Activated naive CD8-positive, alpha-beta T cell treated with anti-CD3 and anti-CD28 coated beads, Interleukin-2, amount 10 ng/mL, durations not matched to agents 7 days and 5 days (primary cell): ENCODE measurements at regions not wholly inside any gene's neighbourhood (a gene's known extent, or its start where the extent isn't known, plus 50 kb on each side); places are given as distances from the start of the nearest gene placed in this dataset.

ENCODE experiments used
- ATAC-seq: fragments of 150-1000 bp; cut with Tn5 transposase; one replicate; pipeline ENCODE4 v1.10.0; 2021; ENCODE audit warnings: low read depth, moderate library complexity
- POLR2A ChIA-PET: fragments of 350-600 bp; sonication (Branson Sonifier 250); formaldehyde crosslinking; loops from one replicate; lab custom pipeline; 2021; ENCODE audit warnings: antibody characterized with exemption; lab: Charles Lee
- DNase-seq: peaks from one replicate; pipeline ENCODE4 v3.0.0; 2021
- H3K27ac Mint-ChIP-seq: one replicate; pipeline ENCODE4 v1.8.0; 2022; ENCODE audit warnings: mild to moderate bottlenecking, mixed read lengths
- H3K27me3 Mint-ChIP-seq: one replicate; pipeline ENCODE4 v1.8.0; 2022; ENCODE audit warnings: mild to moderate bottlenecking, moderate library complexity, mixed read lengths
- H3K36me3 Mint-ChIP-seq: one replicate; pipeline ENCODE4 v1.8.0; 2021; ENCODE audit warnings: mild to moderate bottlenecking, mixed read lengths
- H3K4me1 Mint-ChIP-seq: one replicate; pipeline ENCODE4 v1.8.0; 2021; ENCODE audit warnings: mixed read lengths
- H3K4me3 Mint-ChIP-seq: one replicate; pipeline ENCODE4 v1.8.0; 2022; ENCODE audit warnings: mild to moderate bottlenecking, moderate library complexity, mixed read lengths
- H3K9me3 Mint-ChIP-seq: one replicate; pipeline ENCODE4 v1.8.0; 2021; ENCODE audit warnings: mixed read lengths

- POLR2A ChIA-PET: interaction anchor here (1.2 kb wide), 1 partner anchor 15 kb away, joined by 3 read pairs; no protein-coding TSS in a partner anchor
- peaks cover 2% of the 10 kb centered on the region for H3K4me1 Mint-ChIP-seq
- no peaks in the 10 kb centered on the region for H3K27me3 Mint-ChIP-seq
- no peak for ATAC-seq
- H3K36me3 Mint-ChIP-seq: no peaks in the 10 kb centered on the region
- H3K9me3 Mint-ChIP-seq: peaks cover 2% of the 10 kb centered on the region
- H3K27ac Mint-ChIP-seq: no peak overlapping the region
- DNase-seq: no peak
- H3K4me3 Mint-ChIP-seq: no peak overlapping the region
These were observed 74.9 kb upstream of the MED13L start for GRCh38 chr12:116352315-116352835.

GRCh38 chr12:116353958-116354357 is 76.5 kb upstream of the MED13L start:
- POLR2A ChIA-PET: no interaction called here
- H3K4me1 Mint-ChIP-seq: peaks cover 8% of the 10 kb centered on the region
- peaks cover 2% of the 10 kb centered on the region for H3K9me3 Mint-ChIP-seq
- no peak for DNase-seq
- no peak for ATAC-seq
- H3K4me3 Mint-ChIP-seq: no peak overlapping the region
- H3K27ac Mint-ChIP-seq: no peak overlapping the region
- no peaks in the 10 kb centered on the region for H3K36me3 Mint-ChIP-seq
- no peaks in the 10 kb centered on the region for H3K27me3 Mint-ChIP-seq

- POLR2A ChIA-PET: no interaction called here
- H3K4me3 Mint-ChIP-seq: no peak overlapping the region
These were observed 77.0 kb upstream of the MED13L start for GRCh38 chr12:116354534-116354933.

GRCh38 chr12:116354950-116355783 is 77.7 kb upstream of the MED13L start:
- DNase-seq: no peak

More at GRCh38 chr12:116354534-116354933, 77.0 kb upstream of the MED13L start:
- ATAC-seq: no peak
- H3K27ac Mint-ChIP-seq: no peak overlapping the region
- no peaks in the 10 kb centered on the region for H3K27me3 Mint-ChIP-seq
- peaks cover 14% of the 10 kb centered on the region for H3K4me1 Mint-ChIP-seq
- DNase-seq: no peak
- H3K9me3 Mint-ChIP-seq: peaks cover 2% of the 10 kb centered on the region
- no peaks in the 10 kb centered on the region for H3K36me3 Mint-ChIP-seq

GRCh38 chr12:116358536-116358892 is 81.0 kb upstream of the MED13L start:
- H3K27ac Mint-ChIP-seq: peak overlapping the region; percentile 92
- H3K27me3 Mint-ChIP-seq: no peaks in the 10 kb centered on the region
- POLR2A ChIA-PET: no interaction called here
- DNase-seq: no peak
- H3K9me3 Mint-ChIP-seq: no peaks in the 10 kb centered on the region
- ATAC-seq: no peak
- peaks cover 26% of the 10 kb centered on the region for H3K4me1 Mint-ChIP-seq
- H3K4me3 Mint-ChIP-seq: peak overlapping the region; percentile 86
- H3K36me3 Mint-ChIP-seq: no peaks in the 10 kb centered on the region

More at GRCh38 chr12:116354950-116355783, 77.7 kb upstream of the MED13L start:
- ATAC-seq: no peak
- Mint-ChIP-seq H3K4me1 (peaks cover 17% of the 10 kb centered on the region), H3K9me3 (peaks cover 2% of the 10 kb centered on the region), H3K36me3 (no peaks in the 10 kb centered on the region), H3K27ac (no peak overlapping the region), H3K27me3 (no peaks in the 10 kb centered on the region), H3K4me3 (no peak overlapping the region)
- POLR2A ChIA-PET: no interaction called here

- POLR2A ChIA-PET: interaction anchor here (0.6 to 1.0 kb wide), 5 partner anchors 26 to 200 kb away, joined by 3 to 4 read pairs (median 4); partner anchors contain the start of gene MAP1LC3B2
- Mint-ChIP-seq H3K27me3 (no peaks in the 10 kb centered on the region), H3K27ac (peak overlapping the region; percentile 92), H3K4me3 (peak overlapping the region; percentile 86), H3K4me1 (peaks cover 26% of the 10 kb centered on the region), H3K36me3 (no peaks in the 10 kb centered on the region), H3K9me3 (no peaks in the 10 kb centered on the region)
- ATAC-seq (peak; percentile 85), DNase-seq (peak; percentile 74)
These were observed 81.6 kb upstream of the MED13L start for GRCh38 chr12:116358893-116359761.

GRCh38 chr12:116360579-116361413 is 83.3 kb upstream of the MED13L start:
- POLR2A ChIA-PET: interaction anchor here (0.7 kb wide), 1 partner anchor 16 kb away, joined by 3 read pairs; no protein-coding TSS in a partner anchor
- no peak for ATAC-seq
- H3K27me3 Mint-ChIP-seq: no peaks in the 10 kb centered on the region

GRCh38 chr12:116361414-116362223 is 84.1 kb upstream of the MED13L start:
- Mint-ChIP-seq H3K4me1 (peaks cover 25% of the 10 kb centered on the region), H3K4me3 (no peak overlapping the region), H3K9me3 (no peaks in the 10 kb centered on the region), H3K27me3 (no peaks in the 10 kb centered on the region), H3K27ac (no peak overlapping the region), H3K36me3 (no peaks in the 10 kb centered on the region)
- ATAC-seq: no peak
- DNase-seq: no peak
- POLR2A ChIA-PET: no interaction called here

More at GRCh38 chr12:116360579-116361413, 83.3 kb upstream of the MED13L start:
- Mint-ChIP-seq H3K36me3 (no peaks in the 10 kb centered on the region), H3K9me3 (no peaks in the 10 kb centered on the region), H3K4me3 (peak overlapping the region; percentile 58), H3K4me1 (peaks cover 25% of the 10 kb centered on the region), H3K27ac (peak overlapping the region; percentile 84)
- no peak for DNase-seq

- ATAC-seq: no peak
- Mint-ChIP-seq H3K9me3 (no peaks in the 10 kb centered on the region), H3K36me3 (no peaks in the 10 kb centered on the region), H3K27me3 (no peaks in the 10 kb centered on the region), H3K4me3 (no peak overlapping the region), H3K27ac (no peak overlapping the region), H3K4me1 (peaks cover 12% of the 10 kb centered on the region)
- no peak for DNase-seq
- POLR2A ChIA-PET: no interaction called here
These were observed 87.6 kb upstream of the MED13L start for GRCh38 chr12:116365114-116365513.

- no peaks in the 10 kb centered on the region for H3K27me3 Mint-ChIP-seq
- no peak overlapping the region for H3K27ac Mint-ChIP-seq
- H3K4me3 Mint-ChIP-seq: no peak overlapping the region
- no peaks in the 10 kb centered on the region for H3K36me3 Mint-ChIP-seq
- H3K9me3 Mint-ChIP-seq: no peaks in the 10 kb centered on the region
- peaks cover 7% of the 10 kb centered on the region for H3K4me1 Mint-ChIP-seq
- ATAC-seq (no peak), DNase-seq (no peak)
- POLR2A ChIA-PET: no interaction called here
These were observed 88.3 kb upstream of the MED13L start for GRCh38 chr12:116365606-116366455.

- no peak for ATAC-seq
- H3K36me3 Mint-ChIP-seq: no peaks in the 10 kb centered on the region
- no peak overlapping the region for H3K4me3 Mint-ChIP-seq
These were observed 88.9 kb upstream of the MED13L start for GRCh38 chr12:116366456-116366776.

More at GRCh38 chr12:116366456-116366776, 88.9 kb upstream of the MED13L start:
- no peak for DNase-seq
- Mint-ChIP-seq H3K27ac (no peak overlapping the region), H3K9me3 (no peaks in the 10 kb centered on the region), H3K27me3 (no peaks in the 10 kb centered on the region), H3K4me1 (peaks cover 4% of the 10 kb centered on the region)
- POLR2A ChIA-PET: no interaction called here
